ENCODE measurements at regions not wholly inside any gene's neighbourhood (a gene's known extent, or its start where the extent isn't known, plus 50 kb on each side); places are given as distances from the start of the nearest gene placed in this dataset.

- no peak overlapping the region for H3K4me2 ChIP-seq (ENCODE audit: low read depth, low read length)
- H3K36me3 ChIP-seq (replicated peaks; ENCODE audit: insufficient read depth, low read length) = no peaks in the 10 kb centered on the region
- H3K9ac ChIP-seq (ENCODE audit: low read length) = no peak overlapping the region
- H3K9me2 ChIP-seq (replicated peaks; ENCODE audit: insufficient read depth, low read length) = no peaks in the 10 kb centered on the region
- H2AFZ ChIP-seq (ENCODE audit: low read length) = no peak overlapping the region
- peaks cover 17% of the 10 kb centered on the region for H4K20me1 ChIP-seq (ENCODE audit: insufficient read depth, low read length)
- TF ChIP-seq EZH2phosphoT487 (IDR thresholded peaks at IDR 0.05; ENCODE audit: low read length) = no peak
- no peak for TF ChIP-seq EZH2 (optimal IDR thresholded peaks at IDR 0.05; ENCODE audit: low read depth, low read length)
- no peak for TF ChIP-seq CTCF (IDR thresholded peaks at IDR 0.05; ENCODE audit: low read length)
- H3K4me3 ChIP-seq (ENCODE audit: low read length) = no peak overlapping the region
- no peaks in the 10 kb centered on the region for H3F3A ChIP-seq (ENCODE audit: insufficient read depth, low read length)
- peaks cover 100% of the 10 kb centered on the region for H3K79me2 ChIP-seq (ENCODE audit: low read length)
- H3K27ac ChIP-seq (ENCODE audit: low read length) = no peak overlapping the region
- DNase-seq = no peak
- H3K9me3 ChIP-seq (replicated peaks; ENCODE audit: insufficient read depth, low read length) = no peaks in the 10 kb centered on the region
- H3K27me3 ChIP-seq (replicated peaks; ENCODE audit: insufficient read depth, low read length) = no peaks in the 10 kb centered on the region
- 0 out of 2 replicates have a peak, but pooled peaks cover 3% of the 10 kb centered on the region for H3K4me1 ChIP-seq (ENCODE audit: low read length)
These were observed 410.4 kb downstream of the SHQ1 start for GRCh38 chr3:72437661-72438406.

DNA sequence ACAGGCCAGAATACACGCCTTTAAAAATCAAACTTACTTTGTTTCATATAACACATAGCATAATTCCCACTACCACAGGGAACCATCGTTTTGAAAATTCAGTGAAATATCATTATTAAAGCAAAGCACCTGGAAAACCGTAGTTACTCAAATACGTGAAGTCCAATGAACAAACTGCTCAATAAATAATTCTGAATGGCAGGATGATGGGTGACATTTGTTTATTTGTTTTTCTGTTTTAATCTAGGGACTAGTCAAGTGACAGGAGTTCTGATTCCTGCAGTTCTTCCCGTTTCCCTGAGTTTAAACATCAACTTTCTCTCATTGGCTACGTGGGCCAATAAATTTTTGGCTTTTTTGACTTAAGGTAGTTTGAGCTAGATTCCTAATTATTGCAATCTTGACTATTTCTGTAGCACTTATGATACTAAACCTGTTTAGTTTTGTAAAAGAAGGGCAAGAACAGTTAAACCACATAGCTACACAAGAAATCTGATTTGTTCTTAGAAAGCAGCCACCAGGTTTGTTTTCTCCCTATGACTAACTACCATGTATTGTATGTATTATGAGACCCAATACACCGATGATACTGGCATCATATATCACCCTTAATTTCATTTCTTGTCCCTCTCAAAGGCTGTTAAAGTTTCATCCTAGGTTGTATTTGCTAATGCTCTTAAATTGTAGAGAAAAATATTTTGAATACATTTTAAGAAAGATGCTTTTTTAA lies 411.2 kb downstream of the SHQ1 start:
- H3K4me1 ChIP-seq (ENCODE audit: low read length) = 0 out of 2 replicates have a peak, but pooled peaks cover 1% of the 10 kb centered on the region
- no peaks in the 10 kb centered on the region for H3K27me3 ChIP-seq (replicated peaks; ENCODE audit: insufficient read depth, low read length)
- no peak for DNase-seq
- no peaks in the 10 kb centered on the region for H3K9me3 ChIP-seq (replicated peaks; ENCODE audit: insufficient read depth, low read length)
- H4K20me1 ChIP-seq (ENCODE audit: insufficient read depth, low read length) = peaks cover 19% of the 10 kb centered on the region
- no peaks in the 10 kb centered on the region for H3K36me3 ChIP-seq (replicated peaks; ENCODE audit: insufficient read depth, low read length)
- H3K79me2 ChIP-seq (ENCODE audit: low read length) = peaks cover 100% of the 10 kb centered on the region
- H2AFZ ChIP-seq (ENCODE audit: low read length) = no peak overlapping the region
- no peak overlapping the region for H3K9ac ChIP-seq (ENCODE audit: low read length)
- H3K4me3 ChIP-seq (ENCODE audit: low read length) = no peak overlapping the region
- TF ChIP-seq EZH2phosphoT487 (IDR thresholded peaks at IDR 0.05; ENCODE audit: low read length) (no peak), EZH2 (optimal IDR thresholded peaks at IDR 0.05; ENCODE audit: low read depth, low read length) (no peak), CTCF (IDR thresholded peaks at IDR 0.05; ENCODE audit: low read length) (no peak)
- H3F3A ChIP-seq (ENCODE audit: insufficient read depth, low read length) = no peaks in the 10 kb centered on the region
- H3K9me2 ChIP-seq (replicated peaks; ENCODE audit: insufficient read depth, low read length) = no peaks in the 10 kb centered on the region
- H3K4me2 ChIP-seq (ENCODE audit: low read depth, low read length) = no peak overlapping the region
- H3K27ac ChIP-seq (ENCODE audit: low read length) = no peak overlapping the region

GRCh38 chr3:72434296-72434695 lies 413.9 kb downstream of the SHQ1 start:
- Histone ChIP-seq H3F3A (ENCODE audit: insufficient read depth, low read length) (no peaks in the 10 kb centered on the region), H3K79me2 (ENCODE audit: low read length) (peaks cover 97% of the 10 kb centered on the region)
- TF ChIP-seq CTCF (IDR thresholded peaks at IDR 0.05; ENCODE audit: low read length) (no peak), EZH2 (optimal IDR thresholded peaks at IDR 0.05; ENCODE audit: low read depth, low read length) (no peak), EZH2phosphoT487 (IDR thresholded peaks at IDR 0.05; ENCODE audit: low read length) (no peak)

More at GRCh38 chr3:72434296-72434695, 413.9 kb downstream of the SHQ1 start:
- Histone ChIP-seq H4K20me1 (ENCODE audit: insufficient read depth, low read length) (peaks cover 7% of the 10 kb centered on the region), H3K4me1 (ENCODE audit: low read length) (no peaks in the 10 kb centered on the region), H3K9me3 (replicated peaks; ENCODE audit: insufficient read depth, low read length) (no peaks in the 10 kb centered on the region), H3K4me3 (ENCODE audit: low read length) (no peak overlapping the region), H3K36me3 (replicated peaks; ENCODE audit: insufficient read depth, low read length) (no peaks in the 10 kb centered on the region), H3K27ac (ENCODE audit: low read length) (no peak overlapping the region), H3K4me2 (ENCODE audit: low read depth, low read length) (no peak overlapping the region), H3K9ac (ENCODE audit: low read length) (no peak overlapping the region), H3K27me3 (replicated peaks; ENCODE audit: insufficient read depth, low read length) (no peaks in the 10 kb centered on the region), H2AFZ (ENCODE audit: low read length) (no peak overlapping the region), H3K9me2 (replicated peaks; ENCODE audit: insufficient read depth, low read length) (no peaks in the 10 kb centered on the region)
- no peak for DNase-seq
